ACC112 (cell line): ENCODE measurements at regions not wholly inside any gene's neighbourhood (a gene's known extent, or its start where the extent isn't known, plus 50 kb on each side); places are given as distances from the start of the nearest gene placed in this dataset.

Source experiments
- H2AFZ ChIP-seq: fragments of 200-600 bp; sonication (generic); one replicate; pipeline ENCODE4 v1.6.0; 2017; ENCODE audit warnings: antibody characterized with exemption, low read length; ENCODE audit not compliant: unreplicated experiment
- H3K27ac ChIP-seq: fragments of 200-600 bp; sonication (generic); 2 replicates; pipeline ENCODE4 v1.5.1; 2014; ENCODE audit warnings: low read depth, mild to moderate bottlenecking, antibody characterized with exemption, low read length, moderate library complexity
- H3K27me3 ChIP-seq: fragments of 200-600 bp; sonication (generic); 2 replicates; pipeline ENCODE4 v1.6.1; 2014; ENCODE audit warnings: mild to moderate bottlenecking, antibody characterized with exemption, low read length, moderate library complexity, mixed read lengths; ENCODE audit not compliant: insufficient read depth
- H3K36me3 ChIP-seq: fragments of 200-600 bp; sonication (generic); 2 replicates; pipeline ENCODE4 v1.6.1; 2016; ENCODE audit warnings: mild to moderate bottlenecking, antibody characterized with exemption, low read length, moderate library complexity, mixed read lengths; ENCODE audit not compliant: insufficient read depth
- H3K4me1 ChIP-seq: fragments of 200-600 bp; sonication (generic); one replicate; pipeline ENCODE4 v1.6.1; 2016; ENCODE audit warnings: low read length, mixed read lengths; ENCODE audit not compliant: insufficient read depth, unreplicated experiment, control insufficient read depth
- H3K4me3 ChIP-seq: fragments of 200-600 bp; sonication (generic); 2 replicates; pipeline ENCODE4 v1.5.1; 2014; ENCODE audit warnings: mild to moderate bottlenecking, low read depth, low read length
- H3K79me2 ChIP-seq: fragments of 200-600 bp; sonication (generic); one replicate; pipeline ENCODE4 v1.6.0; 2016; ENCODE audit warnings: low read length; ENCODE audit not compliant: control insufficient read depth, unreplicated experiment, insufficient read depth

- Histone ChIP-seq H2AFZ (peak overlapping the region; percentile 40), H3K36me3 (no peaks in the 10 kb centered on the region), H3K79me2 (no peaks in the 10 kb centered on the region), H3K4me1 (peaks cover 6% of the 10 kb centered on the region), H3K27me3 (no peaks in the 10 kb centered on the region), H3K4me3 (no peak overlapping the region), H3K27ac (peak overlapping the region; percentile 7; the same call in 1 of the 2 replicates)
Measured at GRCh38 chr7:81648716-81649115, 121.1 kb downstream of the HGF start.

- Histone ChIP-seq H3K27ac (no peak overlapping the region), H3K79me2 (no peaks in the 10 kb centered on the region), H3K27me3 (no peaks in the 10 kb centered on the region), H2AFZ (no peak overlapping the region), H3K36me3 (peaks cover 9% of the 10 kb centered on the region; the same call in 1 of the 2 replicates), H3K4me3 (no peak overlapping the region), H3K4me1 (peaks cover 15% of the 10 kb centered on the region)
Measured at GRCh38 chr7:81645435-81645834, 124.4 kb downstream of the HGF start.

GRCh38 chr7:81641873-81642272 is 128.0 kb downstream of the HGF start:
- Histone ChIP-seq H3K27me3 (no peaks in the 10 kb centered on the region), H3K4me3 (no peak overlapping the region), H3K79me2 (no peaks in the 10 kb centered on the region), H3K4me1 (peaks cover 42% of the 10 kb centered on the region), H2AFZ (no peak overlapping the region), H3K36me3 (peaks cover 9% of the 10 kb centered on the region; the same call in 1 of the 2 replicates), H3K27ac (no peak overlapping the region)

- no peak overlapping the region for H3K4me3 ChIP-seq
- peaks cover 9% of the 10 kb centered on the region; the same call in 1 of the 2 replicates for H3K36me3 ChIP-seq
- H3K4me1 ChIP-seq = peaks cover 73% of the 10 kb centered on the region
- H3K27ac ChIP-seq = peak overlapping the region; percentile 100
- no peaks in the 10 kb centered on the region for H3K27me3 ChIP-seq
- peak overlapping the region; percentile 8 for H2AFZ ChIP-seq
- H3K79me2 ChIP-seq = no peaks in the 10 kb centered on the region
Measured at GRCh38 chr7:81638198-81638597, 131.6 kb downstream of the HGF start.

- H3K4me1 ChIP-seq = peaks cover 78% of the 10 kb centered on the region
- peaks cover 9% of the 10 kb centered on the region; the same call in 1 of the 2 replicates for H3K36me3 ChIP-seq
- H3K27me3 ChIP-seq = no peaks in the 10 kb centered on the region
- peak overlapping the region; percentile 100 for H3K27ac ChIP-seq
- peak overlapping the region; percentile 22; the same call in 1 of the 2 replicates for H3K4me3 ChIP-seq
- H3K79me2 ChIP-seq = no peaks in the 10 kb centered on the region
- peak overlapping the region; percentile 55 for H2AFZ ChIP-seq
Measured at GRCh38 chr7:81637534-81637933, 132.3 kb downstream of the HGF start.

GRCh38 chr7:81632418-81632817 is 137.4 kb downstream of the HGF start:
- H3K27ac ChIP-seq = peak overlapping the region; percentile 56
- no peaks in the 10 kb centered on the region for H3K27me3 ChIP-seq
- no peaks in the 10 kb centered on the region for H3K79me2 ChIP-seq
- H3K4me1 ChIP-seq = peaks cover 63% of the 10 kb centered on the region
- no peak overlapping the region for H3K4me3 ChIP-seq
- 0 out of 2 replicates have a peak, but pooled peaks cover 4% of the 10 kb centered on the region for H3K36me3 ChIP-seq
- no peak overlapping the region for H2AFZ ChIP-seq

- Histone ChIP-seq H3K27me3 (no peaks in the 10 kb centered on the region), H3K79me2 (no peaks in the 10 kb centered on the region), H3K36me3 (0 out of 2 replicates have a peak, but pooled peaks cover 4% of the 10 kb centered on the region), H3K4me1 (peaks cover 65% of the 10 kb centered on the region), H3K4me3 (no peak overlapping the region), H2AFZ (peak overlapping the region; percentile 31), H3K27ac (0 out of 2 replicates have a peak overlapping the region, but pooled peaks have one; percentile 6)
Measured at GRCh38 chr7:81630600-81630999, 139.2 kb downstream of the HGF start.

GRCh38 chr7:81629702-81630101 is 140.1 kb downstream of the HGF start:
- H3K4me3 ChIP-seq = no peak overlapping the region
- H3K36me3 ChIP-seq = 0 out of 2 replicates have a peak, but pooled peaks cover 4% of the 10 kb centered on the region
- H3K79me2 ChIP-seq = no peaks in the 10 kb centered on the region
- no peaks in the 10 kb centered on the region for H3K27me3 ChIP-seq
- H3K4me1 ChIP-seq = peaks cover 65% of the 10 kb centered on the region
- peak overlapping the region; percentile 97; the same call in 1 of the 2 replicates for H3K27ac ChIP-seq
- H2AFZ ChIP-seq = peak overlapping the region; percentile 44

- Histone ChIP-seq H3K4me1 (peaks cover 65% of the 10 kb centered on the region), H3K27me3 (no peaks in the 10 kb centered on the region), H3K27ac (peak overlapping the region; percentile 97), H3K79me2 (no peaks in the 10 kb centered on the region), H3K4me3 (no peak overlapping the region), H2AFZ (no peak overlapping the region), H3K36me3 (0 out of 2 replicates have a peak, but pooled peaks cover 4% of the 10 kb centered on the region)
Measured at GRCh38 chr7:81628951-81629350, 140.9 kb downstream of the HGF start.

GRCh38 chr7:81627536-81628287 is 142.1 kb downstream of the HGF start:
- H3K27ac ChIP-seq = peak overlapping the region; percentile 97
- H3K4me1 ChIP-seq = peaks cover 64% of the 10 kb centered on the region
- H3K79me2 ChIP-seq = no peaks in the 10 kb centered on the region
- H3K36me3 ChIP-seq = 0 out of 2 replicates have a peak, but pooled peaks cover 4% of the 10 kb centered on the region
- no peaks in the 10 kb centered on the region for H3K27me3 ChIP-seq
- H3K4me3 ChIP-seq = peak overlapping the region; percentile 54
- no peak overlapping the region for H2AFZ ChIP-seq

- Histone ChIP-seq H3K27ac (peak overlapping the region; percentile 97), H3K27me3 (no peaks in the 10 kb centered on the region), H3K36me3 (0 out of 2 replicates have a peak, but pooled peaks cover 4% of the 10 kb centered on the region), H2AFZ (no peak overlapping the region), H3K4me1 (peaks cover 60% of the 10 kb centered on the region), H3K4me3 (no peak overlapping the region), H3K79me2 (no peaks in the 10 kb centered on the region)
Measured at GRCh38 chr7:81626008-81626407, 143.8 kb downstream of the HGF start.
